ENCODE measurements at regions not wholly inside any gene's neighbourhood (a gene's known extent, or its start where the extent isn't known, plus 50 kb on each side); places are given as distances from the start of the nearest gene placed in this dataset.

DNA sequence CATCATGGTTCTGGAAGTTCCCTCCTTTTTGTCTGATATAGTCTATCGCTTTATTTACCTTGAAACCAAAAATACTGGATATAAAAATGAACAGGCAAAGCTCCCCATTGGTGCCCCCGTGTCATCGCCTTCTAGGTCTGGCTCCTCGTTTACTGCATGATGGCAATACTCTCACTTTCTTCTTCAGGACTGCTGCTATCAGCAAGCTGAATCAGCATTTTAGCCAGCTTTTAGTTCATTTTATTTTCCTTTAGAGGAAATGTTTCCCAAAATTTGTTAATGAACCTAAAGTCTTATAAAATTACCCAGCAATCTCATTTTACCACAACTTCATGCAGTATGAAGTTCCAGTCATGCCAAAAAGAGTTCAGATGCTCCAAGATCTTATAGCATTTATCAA lies 80.5 kb downstream of the ZIC3 start:
- Histone ChIP-seq H3K9me3 (ENCODE audit: insufficient read depth, low read depth) (no peaks in the 10 kb centered on the region), H3K79me2 (ENCODE audit: low read depth) (no peaks in the 10 kb centered on the region), H3K36me3 (ENCODE audit: low read depth) (no peaks in the 10 kb centered on the region), H3K9me2 (ENCODE audit: insufficient read depth) (no peaks in the 10 kb centered on the region), H2AFZ (no peak overlapping the region), H3K4me1 (replicated peaks; ENCODE audit: insufficient read depth) (no peaks in the 10 kb centered on the region), H3F3A (ENCODE audit: insufficient read depth, low read depth) (no peaks in the 10 kb centered on the region), H3K4me3 (no peak overlapping the region), H3K27me3 (ENCODE audit: insufficient read depth, low read depth) (0 out of 2 replicates have a peak, but pooled peaks cover 2% of the 10 kb centered on the region), H3K27ac (no peak overlapping the region), H4K20me1 (ENCODE audit: insufficient read depth) (no peaks in the 10 kb centered on the region), H3K4me2 (no peak overlapping the region)
- no TSS peak for BruUV-seq (replicated peaks)
- ChIA-PET CTCF (no interaction called here), POLR2A (ENCODE audit: unreplicated experiment) (no interaction called here)
- no peak for DNase-seq
- intact Hi-C loops (cut with micrococcal nuclease; ENCODE audit: unreplicated experiment): no loop called here
- TF ChIP-seq, protein P1, sequence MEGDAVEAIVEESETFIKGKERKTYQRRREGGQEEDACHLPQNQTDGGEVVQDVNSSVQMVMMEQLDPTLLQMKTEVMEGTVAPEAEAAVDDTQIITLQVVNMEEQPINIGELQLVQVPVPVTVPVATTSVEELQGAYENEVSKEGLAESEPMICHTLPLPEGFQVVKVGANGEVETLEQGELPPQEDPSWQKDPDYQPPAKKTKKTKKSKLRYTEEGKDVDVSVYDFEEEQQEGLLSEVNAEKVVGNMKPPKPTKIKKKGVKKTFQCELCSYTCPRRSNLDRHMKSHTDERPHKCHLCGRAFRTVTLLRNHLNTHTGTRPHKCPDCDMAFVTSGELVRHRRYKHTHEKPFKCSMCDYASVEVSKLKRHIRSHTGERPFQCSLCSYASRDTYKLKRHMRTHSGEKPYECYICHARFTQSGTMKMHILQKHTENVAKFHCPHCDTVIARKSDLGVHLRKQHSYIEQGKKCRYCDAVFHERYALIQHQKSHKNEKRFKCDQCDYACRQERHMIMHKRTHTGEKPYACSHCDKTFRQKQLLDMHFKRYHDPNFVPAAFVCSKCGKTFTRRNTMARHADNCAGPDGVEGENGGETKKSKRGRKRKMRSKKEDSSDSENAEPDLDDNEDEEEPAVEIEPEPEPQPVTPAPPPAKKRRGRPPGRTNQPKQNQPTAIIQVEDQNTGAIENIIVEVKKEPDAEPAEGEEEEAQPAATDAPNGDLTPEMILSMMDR (conservative IDR thresholded peaks at IDR 0.05): no peak
- no peak for TF ChIP-seq EZH2 (IDR thresholded peaks at IDR 0.05; ENCODE audit: low read depth)

DNA sequence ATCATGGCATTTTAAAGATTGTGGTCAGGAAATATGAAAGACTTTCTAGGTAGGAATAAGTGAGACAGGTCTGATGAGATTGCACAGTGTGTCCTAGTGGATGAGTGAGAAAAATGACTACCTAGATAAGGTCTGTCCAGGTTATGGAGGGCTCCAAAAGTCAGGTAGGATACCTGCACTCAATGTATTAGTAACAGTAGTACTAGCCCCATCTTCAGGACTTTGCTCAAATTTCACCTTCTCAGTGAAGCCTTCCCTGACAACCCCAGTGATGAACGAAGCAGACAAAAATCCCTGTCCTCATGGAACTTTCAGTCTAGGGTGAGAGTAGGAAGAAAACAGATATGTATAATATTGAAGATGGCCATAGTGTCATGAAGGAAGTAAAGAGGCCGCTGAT lies 85.7 kb downstream of the ZIC3 start:
- TF ChIP-seq EZH2 (IDR thresholded peaks at IDR 0.05; ENCODE audit: low read depth): no peak
- TF ChIP-seq, protein P1 (conservative IDR thresholded peaks at IDR 0.05): no peak
- Histone ChIP-seq H3K4me1 (replicated peaks; ENCODE audit: insufficient read depth) (no peaks in the 10 kb centered on the region), H3K27me3 (ENCODE audit: insufficient read depth, low read depth) (0 out of 2 replicates have a peak, but pooled peaks cover 2% of the 10 kb centered on the region), H3K9me2 (ENCODE audit: insufficient read depth) (no peaks in the 10 kb centered on the region), H3K79me2 (ENCODE audit: low read depth) (no peaks in the 10 kb centered on the region), H3F3A (ENCODE audit: insufficient read depth, low read depth) (no peaks in the 10 kb centered on the region), H3K36me3 (ENCODE audit: low read depth) (no peaks in the 10 kb centered on the region), H2AFZ (no peak overlapping the region), H3K4me3 (no peak overlapping the region), H3K27ac (no peak overlapping the region), H3K4me2 (no peak overlapping the region), H3K9me3 (ENCODE audit: insufficient read depth, low read depth) (no peaks in the 10 kb centered on the region), H4K20me1 (ENCODE audit: insufficient read depth) (no peaks in the 10 kb centered on the region)
- no TSS peak for BruUV-seq (replicated peaks)
- DNase-seq: no peak
- intact Hi-C loops (cut with micrococcal nuclease; ENCODE audit: unreplicated experiment): no loop called here
- CTCF ChIA-PET: no interaction called here
- POLR2A ChIA-PET (ENCODE audit: unreplicated experiment): no interaction called here

DNA sequence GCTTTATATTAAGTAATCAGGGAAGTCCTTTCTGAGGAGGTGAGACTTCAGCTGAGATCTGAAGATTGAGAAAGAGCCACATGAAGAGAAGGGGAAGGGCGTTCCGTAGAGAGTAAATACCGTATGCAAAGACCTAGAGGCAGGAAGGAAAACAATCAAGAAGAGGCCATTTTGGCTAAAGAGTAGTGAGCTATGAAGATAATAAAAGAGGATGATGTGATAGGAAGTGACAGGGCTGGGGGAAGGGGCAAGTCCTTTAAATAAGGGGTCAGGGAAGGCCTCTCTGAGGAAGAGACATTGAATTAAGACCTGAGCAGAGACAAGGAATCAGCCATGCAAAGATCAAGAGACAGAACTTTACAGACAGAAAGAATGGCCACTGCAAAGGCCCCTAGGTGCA lies 86.2 kb downstream of the ZIC3 start:
- Histone ChIP-seq H3K27me3 (ENCODE audit: insufficient read depth, low read depth) (0 out of 2 replicates have a peak, but pooled peaks cover 2% of the 10 kb centered on the region), H3K4me3 (no peak overlapping the region), H3K4me2 (no peak overlapping the region), H3F3A (ENCODE audit: insufficient read depth, low read depth) (no peaks in the 10 kb centered on the region), H3K36me3 (ENCODE audit: low read depth) (no peaks in the 10 kb centered on the region), H3K4me1 (replicated peaks; ENCODE audit: insufficient read depth) (no peaks in the 10 kb centered on the region), H3K9me3 (ENCODE audit: insufficient read depth, low read depth) (no peaks in the 10 kb centered on the region), H2AFZ (no peak overlapping the region), H3K9me2 (ENCODE audit: insufficient read depth) (no peaks in the 10 kb centered on the region), H3K27ac (no peak overlapping the region), H4K20me1 (ENCODE audit: insufficient read depth) (no peaks in the 10 kb centered on the region), H3K79me2 (ENCODE audit: low read depth) (no peaks in the 10 kb centered on the region)
- no peak for TF ChIP-seq EZH2 (IDR thresholded peaks at IDR 0.05; ENCODE audit: low read depth)
- TF ChIP-seq, protein P1 (conservative IDR thresholded peaks at IDR 0.05): no peak
- ChIA-PET CTCF (no interaction called here), POLR2A (ENCODE audit: unreplicated experiment) (no interaction called here)
- BruUV-seq (replicated peaks): no TSS peak
- intact Hi-C loops (cut with micrococcal nuclease; ENCODE audit: unreplicated experiment): no loop called here
- DNase-seq: no peak

Data from PC-9 (cell line).